ENCODE measurements at regions not wholly inside any gene's neighbourhood (a gene's known extent, or its start where the extent isn't known, plus 50 kb on each side); places are given as distances from the start of the nearest gene placed in this dataset.

- TF ChIP-seq POLR2A (IDR thresholded peaks at IDR 0.05; ENCODE audit: low read depth, low read length) (no peak), CTCF (IDR thresholded peaks at IDR 0.05; ENCODE audit: extremely low read depth in 1 of 2, insufficient read depth in 1 of 2, low read depth in 1 of 2, low read length in 2 of 2) (no peak), POLR2AphosphoS5 (IDR thresholded peaks at IDR 0.05; ENCODE audit: insufficient read depth, low read depth, low read length) (no peak)
Observed at GRCh38 chr14:87468531-87468930, 524.5 kb downstream of the GALC start.
